ENCODE measurements at regions not wholly inside any gene's neighbourhood (a gene's known extent, or its start where the extent isn't known, plus 50 kb on each side); places are given as distances from the start of the nearest gene placed in this dataset.

- Histone ChIP-seq H3K9ac (no peak overlapping the region), H3K36me3 (no peaks in the 10 kb centered on the region), H3K27me3 (peaks cover 38% of the 10 kb centered on the region), H3K27ac (no peak overlapping the region), H3K9me3 (no peaks in the 10 kb centered on the region), H3K4me1 (no peaks in the 10 kb centered on the region), H4K20me1 (no peaks in the 10 kb centered on the region), H3K4me3 (no peak overlapping the region), H3K4me2 (no peak overlapping the region)
- TF ChIP-seq Cebpa-rat (IDR thresholded peaks at IDR 0.05) = no peak
These were observed 129.3 kb downstream of the GLI2 start for GRCh38 chr2:120864981-120865380.

GRCh38 chr2:120865656-120866055 lies 130.0 kb downstream of the GLI2 start:
- Histone ChIP-seq H3K27ac (no peak overlapping the region), H4K20me1 (no peaks in the 10 kb centered on the region), H3K9me3 (no peaks in the 10 kb centered on the region), H3K4me1 (no peaks in the 10 kb centered on the region), H3K36me3 (no peaks in the 10 kb centered on the region), H3K9ac (no peak overlapping the region), H3K27me3 (peaks cover 38% of the 10 kb centered on the region), H3K4me2 (no peak overlapping the region), H3K4me3 (no peak overlapping the region)
- no peak for TF ChIP-seq Cebpa-rat (IDR thresholded peaks at IDR 0.05)

DNA sequence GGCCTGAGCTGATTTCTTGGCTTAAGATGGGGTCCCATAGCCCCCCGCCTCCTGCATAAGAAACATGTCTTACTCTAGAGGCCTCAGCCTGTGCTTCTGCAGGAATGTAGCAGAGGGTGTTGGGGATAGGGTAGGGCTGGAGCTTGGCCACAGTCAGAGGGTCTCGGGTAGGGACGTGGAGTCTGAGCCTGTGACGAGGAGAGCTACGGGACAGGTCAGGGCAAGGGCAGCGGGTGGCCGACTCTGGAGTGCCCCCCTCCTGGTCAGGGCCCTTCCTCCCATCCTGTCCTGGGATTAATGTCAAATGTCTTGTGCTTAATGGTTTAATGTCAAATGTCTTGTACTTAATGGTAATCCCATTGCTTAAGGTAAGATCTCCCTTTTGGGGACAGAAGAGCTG lies 130.4 kb downstream of the GLI2 start:
- H4K20me1 ChIP-seq = no peaks in the 10 kb centered on the region
- peaks cover 38% of the 10 kb centered on the region for H3K27me3 ChIP-seq
- TF ChIP-seq Cebpa-rat (IDR thresholded peaks at IDR 0.05) = no peak
- H3K9me3 ChIP-seq = no peaks in the 10 kb centered on the region
- no peaks in the 10 kb centered on the region for H3K36me3 ChIP-seq
- H3K4me1 ChIP-seq = no peaks in the 10 kb centered on the region
- H3K4me3 ChIP-seq = no peak overlapping the region
- H3K9ac ChIP-seq = no peak overlapping the region
- H3K4me2 ChIP-seq = no peak overlapping the region
- no peak overlapping the region for H3K27ac ChIP-seq

GRCh38 chr2:120866483-120867140 lies 130.9 kb downstream of the GLI2 start:
- Histone ChIP-seq H3K9me3 (no peaks in the 10 kb centered on the region), H3K27me3 (peaks cover 38% of the 10 kb centered on the region), H3K36me3 (no peaks in the 10 kb centered on the region), H3K4me1 (no peaks in the 10 kb centered on the region), H4K20me1 (no peaks in the 10 kb centered on the region), H3K4me3 (no peak overlapping the region), H3K4me2 (no peak overlapping the region), H3K9ac (no peak overlapping the region), H3K27ac (no peak overlapping the region)
- TF ChIP-seq Cebpa-rat (IDR thresholded peaks at IDR 0.05) = no peak

DNA sequence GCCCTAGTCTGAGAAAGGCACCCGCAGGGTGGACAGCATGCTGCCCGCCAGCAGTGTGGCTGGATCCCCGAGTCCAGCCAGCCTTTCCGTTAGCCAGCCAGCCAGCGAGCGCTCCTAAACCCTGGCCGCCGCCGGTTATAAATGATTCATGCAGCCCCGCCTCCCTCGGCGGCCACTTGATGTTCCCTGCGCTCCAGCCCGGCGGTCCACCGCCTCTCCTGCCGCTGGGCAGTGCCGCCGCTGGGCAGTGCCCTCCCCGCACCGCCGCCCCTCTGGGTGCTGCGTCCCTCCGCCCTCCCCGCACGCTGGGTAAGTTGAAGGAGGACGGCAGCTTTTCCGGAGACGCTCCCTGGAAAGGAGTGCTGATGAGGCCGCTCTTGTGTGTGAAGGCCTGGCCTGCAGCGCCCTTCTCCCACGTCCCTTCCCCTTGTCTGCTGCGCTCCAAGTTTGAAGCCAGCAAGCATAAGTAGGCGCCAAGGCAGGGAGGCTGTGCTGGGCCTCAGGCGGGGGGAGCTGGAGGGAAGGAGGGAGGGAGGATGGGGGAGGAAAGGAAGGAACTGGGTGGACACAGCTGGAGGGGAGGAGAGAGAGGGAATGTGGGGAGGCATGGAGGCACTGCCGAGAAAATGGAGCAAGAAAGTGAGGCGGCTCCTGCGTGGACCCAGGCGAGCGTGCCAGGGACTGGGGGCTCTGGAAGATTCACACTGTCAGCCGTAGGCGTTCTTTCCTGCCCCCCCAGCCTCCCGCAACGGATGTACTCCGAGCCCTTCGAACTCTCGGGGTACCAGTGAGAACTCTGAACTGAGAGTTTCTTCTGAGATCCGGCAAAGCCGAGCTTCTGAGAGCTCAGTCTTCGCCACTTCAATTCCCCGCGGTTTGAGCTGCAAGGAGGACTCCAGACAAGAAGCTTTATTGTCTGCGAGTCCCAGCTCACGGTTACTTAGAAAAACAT lies 131.9 kb downstream of the GLI2 start:
- H3K4me3 ChIP-seq = no peak overlapping the region
- H3K27me3 ChIP-seq = peaks cover 38% of the 10 kb centered on the region
- no peaks in the 10 kb centered on the region for H3K4me1 ChIP-seq
- no peaks in the 10 kb centered on the region for H3K36me3 ChIP-seq
- H3K4me2 ChIP-seq = no peak overlapping the region
- TF ChIP-seq Cebpa-rat (IDR thresholded peaks at IDR 0.05) = no peak
- no peak overlapping the region for H3K27ac ChIP-seq
- H4K20me1 ChIP-seq = no peaks in the 10 kb centered on the region
- no peaks in the 10 kb centered on the region for H3K9me3 ChIP-seq
- H3K9ac ChIP-seq = no peak overlapping the region

GRCh38 chr2:120868366-120868765 lies 132.7 kb downstream of the GLI2 start:
- Histone ChIP-seq H4K20me1 (no peaks in the 10 kb centered on the region), H3K4me3 (no peak overlapping the region), H3K27ac (no peak overlapping the region), H3K36me3 (no peaks in the 10 kb centered on the region), H3K4me2 (no peak overlapping the region), H3K4me1 (no peaks in the 10 kb centered on the region), H3K27me3 (peaks cover 38% of the 10 kb centered on the region), H3K9ac (no peak overlapping the region), H3K9me3 (no peaks in the 10 kb centered on the region)
- no peak for TF ChIP-seq Cebpa-rat (IDR thresholded peaks at IDR 0.05)

DNA sequence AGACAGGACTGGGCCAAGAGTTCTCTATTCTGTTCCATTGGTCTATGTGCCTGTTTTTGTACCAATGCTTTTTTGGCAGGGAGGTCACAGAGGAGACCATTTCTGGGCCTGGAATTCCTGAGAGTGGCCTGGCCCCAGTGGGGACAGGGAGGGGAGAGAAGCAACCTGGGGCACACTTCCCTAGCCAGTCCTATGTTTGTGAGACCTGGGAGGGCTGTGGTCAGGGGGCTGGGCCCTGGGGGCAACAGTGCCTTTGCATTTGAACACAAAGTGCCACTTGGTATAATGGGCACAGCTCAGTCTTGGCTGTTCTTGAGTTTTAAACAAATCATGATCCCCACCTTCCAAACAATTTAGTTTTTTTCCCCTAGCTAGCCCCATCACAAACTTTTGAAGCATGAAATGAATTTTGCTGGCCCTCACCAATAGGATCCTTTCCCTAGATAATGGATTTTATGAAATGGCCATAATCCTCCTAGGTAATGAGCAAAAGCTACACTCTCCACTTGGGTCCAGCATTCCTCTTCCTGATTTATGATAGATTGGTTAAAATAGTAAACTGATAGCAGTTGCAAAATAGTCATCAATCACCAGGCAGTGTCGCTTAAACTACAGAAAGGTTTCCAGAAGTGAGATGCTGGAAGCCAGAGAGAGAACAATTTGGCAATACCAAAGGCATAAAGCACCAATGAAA lies 133.5 kb downstream of the GLI2 start:
- no peak overlapping the region for H3K27ac ChIP-seq
- no peak overlapping the region for H3K4me2 ChIP-seq
- no peak overlapping the region for H3K9ac ChIP-seq
- peaks cover 38% of the 10 kb centered on the region for H3K27me3 ChIP-seq
- TF ChIP-seq Cebpa-rat (IDR thresholded peaks at IDR 0.05) = no peak
- no peaks in the 10 kb centered on the region for H3K4me1 ChIP-seq
- H4K20me1 ChIP-seq = no peaks in the 10 kb centered on the region
- H3K4me3 ChIP-seq = no peak overlapping the region
- no peaks in the 10 kb centered on the region for H3K36me3 ChIP-seq
- no peaks in the 10 kb centered on the region for H3K9me3 ChIP-seq

DNA sequence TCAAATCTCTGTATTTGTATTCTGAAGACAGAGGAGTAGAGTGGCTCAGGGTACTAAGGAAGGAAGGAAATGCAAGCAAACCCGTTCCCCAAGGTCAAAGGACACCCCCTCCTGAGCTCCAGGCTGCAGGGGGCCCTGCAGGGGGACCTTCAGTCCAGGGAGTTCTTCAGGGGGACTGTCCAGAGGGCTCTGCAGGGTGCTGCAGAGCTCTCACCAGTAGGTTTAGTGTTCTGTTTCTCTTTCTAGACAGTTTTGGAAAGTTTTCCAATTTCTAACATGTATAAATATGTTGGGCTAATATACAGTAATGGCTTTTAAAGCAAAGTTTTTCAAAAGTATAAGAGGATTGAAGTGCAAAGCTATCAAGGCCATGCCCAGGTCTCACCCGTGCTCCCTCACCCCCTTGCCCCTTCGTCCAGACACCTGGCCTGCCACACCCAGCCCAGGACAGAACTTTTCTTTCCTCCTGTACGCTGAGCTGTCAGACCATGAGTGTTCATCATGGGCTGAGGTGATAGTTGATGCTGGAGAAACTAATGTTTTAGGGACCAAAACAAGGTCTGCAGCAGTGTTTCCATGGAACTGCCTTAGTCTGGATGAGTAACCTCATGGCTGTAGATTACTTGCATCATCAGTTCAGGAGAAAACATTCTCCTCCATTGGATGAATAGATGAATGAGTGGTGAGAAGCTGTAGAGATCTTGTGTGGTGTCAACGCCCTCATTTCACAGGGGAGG lies 134.2 kb downstream of the GLI2 start:
- Histone ChIP-seq H4K20me1 (no peaks in the 10 kb centered on the region), H3K36me3 (no peaks in the 10 kb centered on the region), H3K27ac (no peak overlapping the region), H3K4me3 (no peak overlapping the region), H3K27me3 (peaks cover 38% of the 10 kb centered on the region), H3K9ac (no peak overlapping the region), H3K9me3 (no peaks in the 10 kb centered on the region), H3K4me2 (no peak overlapping the region), H3K4me1 (no peaks in the 10 kb centered on the region)
- TF ChIP-seq Cebpa-rat (IDR thresholded peaks at IDR 0.05) = no peak

- Histone ChIP-seq H3K27me3 (peaks cover 38% of the 10 kb centered on the region), H3K9ac (no peak overlapping the region), H3K27ac (no peak overlapping the region), H3K36me3 (no peaks in the 10 kb centered on the region), H3K4me3 (no peak overlapping the region), H3K4me2 (no peak overlapping the region), H3K4me1 (no peaks in the 10 kb centered on the region), H4K20me1 (no peaks in the 10 kb centered on the region), H3K9me3 (no peaks in the 10 kb centered on the region)
- TF ChIP-seq Cebpa-rat (IDR thresholded peaks at IDR 0.05) = no peak
These were observed 134.8 kb downstream of the GLI2 start for GRCh38 chr2:120870467-120870788.
